Stimulated activated CD8-positive, alpha-beta memory T cell treated with anti-CD3 and anti-CD28 coated beads, Interleukin-2, amount 100 ng/mL, for 48 hours (primary cell): ENCODE measurements at regions not wholly inside any gene's neighbourhood (a gene's known extent, or its start where the extent isn't known, plus 50 kb on each side); places are given as distances from the start of the nearest gene placed in this dataset.

Source experiments
- DNase-seq, 2 donors: peaks; one replicate each; pipeline ENCODE4 v3.0.0-alpha.2; 2020; ENCODE audit warnings: low read depth in 2 of 2

- DNase-seq: no peak
Observed at GRCh38 chr16:9557713-9558112, 466.3 kb downstream of the HAPSTR1 start.

- DNase-seq: no peak
Observed at GRCh38 chr16:9566099-9566498, 474.7 kb downstream of the HAPSTR1 start.

- no peak for DNase-seq
Observed at GRCh38 chr16:9567666-9568065, 476.2 kb downstream of the HAPSTR1 start.

GRCh38 chr16:9568261-9568660, 476.8 kb downstream of the HAPSTR1 start:
- no peak for DNase-seq

DNA sequence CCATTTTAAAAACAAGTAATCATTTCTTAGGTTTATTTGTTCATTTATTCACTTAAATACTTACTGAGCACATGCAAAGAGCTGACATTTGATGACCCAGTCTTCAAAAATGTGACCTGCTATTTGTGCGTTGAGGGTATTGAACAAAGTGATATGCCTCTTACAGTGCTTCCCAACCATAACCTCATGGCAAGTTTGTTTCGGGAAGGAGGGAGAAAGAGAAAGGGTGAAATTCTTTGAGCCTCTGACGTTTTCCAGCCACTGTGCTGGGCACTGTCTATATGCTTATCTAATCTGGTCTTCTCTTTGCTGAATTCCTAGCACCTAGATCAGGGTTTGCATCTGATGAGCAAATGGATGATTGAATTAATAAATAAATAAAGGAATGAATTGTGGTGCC, 479.1 kb downstream of the HAPSTR1 start:
- DNase-seq: no peak

DNA sequence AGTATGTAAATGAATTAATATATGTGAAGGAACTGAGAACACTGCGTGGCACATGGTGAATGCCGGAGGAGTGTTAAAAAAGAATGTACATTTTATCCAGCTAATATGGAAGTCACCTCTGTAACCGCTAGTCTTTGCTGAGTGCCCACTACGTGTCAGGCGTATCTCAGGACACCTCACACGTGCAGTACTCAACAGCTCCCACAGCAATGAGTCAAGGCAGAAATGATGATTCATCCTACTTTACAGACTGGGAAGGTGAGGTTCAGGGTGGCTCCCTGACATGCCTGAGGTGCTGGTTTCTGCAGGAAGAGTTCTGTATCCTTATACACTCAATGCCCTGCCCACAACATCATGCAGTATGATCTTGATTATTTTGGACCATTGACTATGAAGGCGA, 487.0 kb downstream of the HAPSTR1 start:
- no peak for DNase-seq

DNA sequence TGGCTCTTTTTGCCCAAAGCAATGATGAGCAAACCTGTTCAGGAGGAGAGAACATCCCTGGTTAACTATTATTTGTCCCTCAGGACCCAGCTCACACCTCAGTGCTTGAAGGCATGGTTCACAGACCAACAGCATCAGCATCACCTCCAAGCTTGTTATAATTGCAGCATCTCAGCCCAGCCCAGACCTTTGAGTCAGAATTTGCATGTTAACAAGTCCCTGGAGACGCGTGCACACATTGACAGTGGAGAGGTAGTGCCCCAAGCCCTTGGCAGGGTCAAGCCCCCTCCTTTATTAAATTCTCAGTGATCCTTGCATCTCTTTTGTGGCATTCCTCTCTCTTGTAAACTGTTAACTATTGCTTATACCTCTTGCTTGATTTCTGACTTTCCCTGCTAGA, 488.6 kb downstream of the HAPSTR1 start:
- no peak for DNase-seq

DNA sequence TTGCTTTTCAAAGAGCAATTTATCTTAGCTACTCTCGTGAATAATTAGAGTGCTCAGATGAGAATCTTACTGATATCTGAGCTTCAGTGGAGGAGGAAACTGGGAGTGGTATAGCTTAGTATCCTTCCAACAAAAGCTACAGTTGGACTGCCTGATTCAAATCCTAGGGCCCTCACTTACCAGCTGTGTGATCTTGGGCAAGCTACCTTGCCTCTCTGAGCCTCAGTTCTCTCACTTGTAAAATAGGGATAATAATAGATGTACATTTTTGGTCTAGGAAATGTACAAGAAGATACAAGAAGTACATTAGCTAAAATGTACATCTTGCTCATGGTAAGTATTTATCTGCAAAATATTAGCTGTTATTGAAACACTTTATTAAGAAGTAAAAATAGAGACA, 502.0 kb downstream of the HAPSTR1 start:
- no peak for DNase-seq

DNA sequence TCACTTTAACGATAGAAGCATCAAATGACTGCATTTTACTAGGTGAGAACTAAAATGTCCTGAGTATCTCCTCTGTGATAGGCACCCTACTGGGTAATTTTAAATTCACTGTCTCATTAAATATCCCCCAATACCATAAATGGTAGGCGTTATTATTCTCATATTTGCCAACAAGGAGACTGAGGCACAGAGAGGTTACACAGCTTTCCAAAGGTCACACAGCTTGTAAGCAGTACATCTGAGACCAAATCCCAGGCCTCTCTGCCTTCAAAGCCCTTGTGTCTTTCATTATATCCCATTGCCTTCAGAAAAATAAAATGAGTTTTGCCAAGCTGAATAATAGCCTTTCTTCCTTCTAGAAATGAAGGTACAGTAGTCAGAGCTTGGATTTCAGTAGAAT, 502.6 kb downstream of the HAPSTR1 start:
- DNase-seq: no peak

DNA sequence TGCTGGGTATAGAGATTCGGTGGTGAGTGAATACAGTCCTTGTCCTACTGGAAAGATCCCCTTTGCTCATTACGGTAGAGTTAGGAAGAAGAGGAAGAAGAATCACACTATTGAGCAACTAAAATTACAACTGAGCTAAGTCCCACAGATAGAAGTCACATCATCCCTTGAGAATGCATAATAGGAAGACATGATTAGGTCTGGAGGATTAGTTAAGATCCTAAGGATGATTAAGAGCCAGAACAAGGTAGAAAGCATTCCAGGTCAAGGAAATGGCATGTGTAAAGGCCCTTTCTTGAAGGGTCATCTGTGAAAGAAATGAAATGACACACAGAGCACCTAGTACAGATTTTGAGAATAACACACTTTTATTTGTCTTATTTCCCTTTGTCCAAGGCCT, 503.5 kb downstream of the HAPSTR1 start:
- no peak for DNase-seq

DNA sequence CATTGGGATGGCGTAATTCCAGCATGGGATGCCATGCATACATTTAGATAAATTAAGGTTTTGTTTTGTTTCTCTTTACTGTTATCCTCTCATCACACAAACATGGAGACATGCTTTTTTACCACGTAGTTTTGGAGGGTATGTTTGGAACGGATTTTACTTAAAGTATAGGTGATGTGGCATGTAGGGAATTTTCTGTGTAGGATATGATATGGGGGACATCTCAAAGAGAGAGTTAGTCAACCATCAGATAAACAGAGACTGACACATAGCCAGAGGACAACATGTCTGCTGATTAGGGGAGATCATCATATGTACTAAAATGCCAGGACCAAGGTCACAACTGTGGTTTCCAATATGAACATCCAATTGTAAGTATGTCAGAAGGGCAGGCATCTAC, 503.9 kb downstream of the HAPSTR1 start:
- no peak for DNase-seq

- no peak for DNase-seq
Observed at GRCh38 chr16:9596788-9597187, 505.3 kb downstream of the HAPSTR1 start.

DNA sequence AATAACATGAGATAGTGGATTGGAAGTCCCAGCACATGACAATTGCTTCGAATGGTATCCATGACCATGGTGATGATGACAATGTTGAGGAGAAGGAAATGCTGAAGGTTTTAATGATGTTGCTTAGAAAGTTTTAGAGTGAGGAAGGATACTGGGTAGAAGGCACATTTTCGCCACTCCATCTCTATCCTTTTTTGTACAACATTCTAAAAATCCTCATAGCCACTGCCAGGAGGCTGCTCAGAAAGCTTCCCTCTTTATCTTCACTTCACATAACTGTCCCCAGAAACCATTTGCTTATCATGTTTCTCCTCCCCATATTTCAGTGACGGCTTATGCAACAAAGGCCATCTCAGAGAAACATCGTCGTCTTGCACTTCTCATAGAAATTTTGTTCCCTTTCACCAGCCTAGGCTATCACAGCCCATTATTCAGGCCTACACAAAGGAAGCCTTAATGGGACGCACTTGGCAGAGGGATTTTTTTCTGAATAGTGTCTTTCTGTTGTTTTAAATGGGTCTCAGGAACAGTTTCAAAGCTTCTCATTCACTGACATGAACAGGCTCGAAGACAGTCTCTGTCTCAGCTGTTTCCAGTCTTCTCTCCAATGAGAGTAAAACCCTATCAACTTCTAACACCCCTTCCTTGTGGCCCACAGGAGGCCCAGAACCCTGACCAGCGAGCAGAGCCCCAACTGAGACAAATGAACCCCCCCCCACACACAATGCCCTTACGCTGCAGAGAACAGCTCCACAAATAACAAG, 506.7 kb downstream of the HAPSTR1 start:
- DNase-seq: no peak

GRCh38 chr16:9598731-9599083, 507.3 kb downstream of the HAPSTR1 start:
- DNase-seq: no peak

- no peak for DNase-seq
Observed at GRCh38 chr16:9599415-9600120, 508.1 kb downstream of the HAPSTR1 start.

- no peak for DNase-seq
Observed at GRCh38 chr16:9602189-9602588, 510.7 kb downstream of the HAPSTR1 start.

- no peak for DNase-seq
Observed at GRCh38 chr16:9603316-9603715, 511.9 kb downstream of the HAPSTR1 start.

DNA sequence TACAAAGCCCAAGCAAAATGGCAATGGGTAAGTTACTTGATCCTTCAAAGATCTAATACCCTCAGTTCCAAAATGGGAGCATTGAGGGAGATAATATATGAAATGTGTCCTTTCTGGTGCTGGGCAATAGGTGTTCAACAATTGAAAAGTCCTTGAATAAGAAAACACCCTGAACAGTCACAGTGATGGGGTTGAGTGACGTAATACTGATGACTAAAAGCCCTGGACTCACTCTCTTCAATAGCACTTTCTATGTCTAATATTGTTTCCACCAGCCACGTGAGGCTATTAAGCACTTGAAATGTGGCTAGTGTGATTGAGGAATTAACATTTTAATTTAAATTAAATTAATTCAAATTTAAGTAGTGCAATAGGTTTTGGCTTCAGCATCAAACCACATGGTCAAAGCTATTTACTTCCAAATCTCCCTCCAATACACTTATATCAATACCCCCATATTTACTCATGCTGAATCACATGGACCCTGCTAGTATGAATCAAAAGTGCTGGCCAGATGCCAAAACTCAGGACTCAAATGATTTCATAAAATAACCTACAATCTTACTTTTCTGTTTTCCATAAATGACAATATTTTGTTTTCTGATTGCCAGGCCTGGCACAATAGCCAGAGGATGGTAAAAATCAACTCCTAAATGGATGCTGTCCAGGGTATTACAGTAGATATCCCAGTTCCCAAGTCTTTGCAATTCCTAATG, 516.2 kb downstream of the HAPSTR1 start:
- no peak for DNase-seq

- DNase-seq: no peak
Observed at GRCh38 chr16:9610727-9611126, 519.3 kb downstream of the HAPSTR1 start.

DNA sequence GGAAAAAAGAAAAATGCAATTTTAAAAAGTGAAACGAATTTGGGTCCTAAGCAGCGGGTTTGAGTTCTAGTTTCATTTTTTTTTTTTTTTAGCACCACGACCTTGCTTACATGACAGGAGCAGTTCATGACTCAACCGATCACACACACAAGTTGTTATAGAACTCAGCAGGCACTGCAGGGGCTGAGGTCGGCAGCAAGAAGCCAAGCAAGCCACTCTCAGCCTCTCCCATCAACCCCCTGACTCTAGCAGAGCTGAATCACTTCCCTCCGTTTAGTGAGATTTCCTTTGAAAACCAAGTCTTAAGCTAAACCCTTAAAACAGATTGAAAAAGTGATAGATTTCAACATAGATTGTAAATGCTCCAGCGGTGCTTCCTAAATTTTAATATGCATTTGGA, 520.8 kb downstream of the HAPSTR1 start:
- no peak for DNase-seq

DNA sequence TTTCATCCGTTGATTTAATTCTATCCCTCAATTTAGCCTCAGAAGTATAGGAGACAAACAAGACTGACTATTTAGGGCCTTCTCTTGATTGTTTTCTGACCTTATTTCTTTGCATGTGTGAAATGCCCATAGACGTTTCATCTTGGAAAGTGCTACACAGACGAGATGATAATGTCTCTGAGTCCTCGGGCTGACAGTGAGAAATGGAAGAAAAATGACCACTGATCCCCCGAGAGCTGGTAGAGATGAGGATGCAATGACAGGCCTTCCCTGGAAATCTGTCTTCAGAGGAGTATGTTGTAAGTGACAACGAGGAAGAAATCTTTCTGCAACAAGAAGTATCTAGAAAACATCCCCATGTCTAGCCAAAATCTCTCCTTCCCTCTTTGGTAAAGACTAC, 522.9 kb downstream of the HAPSTR1 start:
- DNase-seq: no peak

DNA sequence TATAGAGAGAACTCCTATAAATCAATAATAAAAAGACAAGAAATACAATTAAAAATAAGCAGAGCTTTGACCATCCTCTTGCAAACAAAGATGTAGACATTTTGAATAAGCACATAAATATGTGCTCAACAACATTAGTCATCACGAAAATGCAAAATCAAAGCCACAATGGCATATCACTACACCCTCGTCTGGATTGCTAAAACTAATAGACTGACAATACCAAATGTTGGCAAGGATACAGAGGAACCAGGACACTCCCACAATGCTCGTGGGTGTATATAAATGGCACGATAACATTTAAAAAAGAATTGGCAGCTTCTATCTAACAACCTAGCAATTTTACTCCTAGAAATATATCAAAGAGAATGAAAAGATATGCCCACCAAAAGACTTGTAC, 530.8 kb downstream of the HAPSTR1 start:
- DNase-seq: no peak

GRCh38 chr16:9625122-9625521, 533.7 kb downstream of the HAPSTR1 start:
- no peak for DNase-seq
